HG02610 (cell line): ENCODE measurements at regions not wholly inside any gene's neighbourhood (a gene's known extent, or its start where the extent isn't known, plus 50 kb on each side); places are given as distances from the start of the nearest gene placed in this dataset.
"Not testable (repeated sequence)": the region's sequence is repeated elsewhere in the genome, so short reads cannot be mapped to it uniquely, and the experiment has no call there.

Experiments used
- ATAC-seq: cut with Tn5 transposase; IDR thresholded peaks from one replicate; pipeline ENCODE4 v1.9.1; 2021; ENCODE audit warnings: mild to moderate bottlenecking, moderate library complexity; ENCODE audit not compliant: unreplicated experiment

DNA sequence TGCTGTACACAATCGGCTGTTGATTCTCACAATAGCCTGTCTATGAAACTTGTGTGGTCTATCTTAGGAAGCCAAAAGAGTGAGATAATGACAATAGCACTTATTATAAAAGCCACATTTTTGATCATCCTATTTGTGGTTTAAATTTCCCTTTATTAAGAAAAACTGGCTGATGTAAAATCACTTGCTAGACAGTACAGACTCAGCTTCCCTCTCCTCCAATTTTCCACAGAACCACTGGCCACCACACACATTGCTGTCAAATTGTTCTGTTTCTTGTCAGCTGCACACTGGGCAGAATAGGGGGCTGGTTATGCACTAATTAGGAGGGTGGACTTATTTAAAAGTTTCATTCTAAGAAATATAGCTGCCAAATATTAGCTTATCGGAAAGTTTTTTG, 425.9 kb downstream of the EPHA3 start:
- no peak for ATAC-seq

DNA sequence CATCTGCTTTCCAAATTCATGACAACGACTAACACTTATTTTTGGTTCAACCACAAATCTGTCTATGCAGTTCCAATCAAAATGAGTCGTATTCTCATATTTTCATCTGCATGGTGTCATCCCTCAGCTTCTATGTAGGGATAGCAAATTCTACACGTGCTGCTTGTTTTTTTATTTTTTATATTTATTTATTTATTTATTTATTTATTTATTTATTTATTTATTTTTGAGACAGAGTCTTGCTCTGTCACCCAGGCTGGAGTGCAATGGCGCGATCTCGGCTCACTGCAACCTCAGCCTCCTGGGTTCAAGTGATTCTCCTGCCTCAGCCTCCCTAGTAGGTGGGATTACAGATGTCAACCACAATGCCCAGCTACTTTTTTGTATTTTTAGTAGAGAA, 447.2 kb downstream of the EPHA3 start:
- ATAC-seq, result not testable (repeated sequence)

DNA sequence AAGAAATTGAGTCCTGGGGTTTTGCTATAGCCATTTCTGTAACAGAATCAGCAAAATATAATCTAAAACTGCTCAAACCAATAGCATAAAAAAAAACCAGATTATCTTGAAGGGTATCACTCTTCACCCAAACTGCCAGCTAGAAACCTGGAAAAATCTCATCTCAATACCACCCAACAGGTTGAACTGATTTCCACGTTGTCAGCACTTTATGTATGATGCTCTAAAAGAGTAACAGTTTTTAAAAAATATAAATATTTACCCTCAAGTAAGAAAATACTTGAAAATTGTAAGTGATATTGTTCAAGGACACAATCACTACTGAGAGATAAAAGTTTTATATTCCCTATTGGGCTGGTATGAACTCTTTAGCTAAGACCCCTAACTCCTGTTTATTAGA, 451.3 kb downstream of the EPHA3 start:
- no peak for ATAC-seq

DNA sequence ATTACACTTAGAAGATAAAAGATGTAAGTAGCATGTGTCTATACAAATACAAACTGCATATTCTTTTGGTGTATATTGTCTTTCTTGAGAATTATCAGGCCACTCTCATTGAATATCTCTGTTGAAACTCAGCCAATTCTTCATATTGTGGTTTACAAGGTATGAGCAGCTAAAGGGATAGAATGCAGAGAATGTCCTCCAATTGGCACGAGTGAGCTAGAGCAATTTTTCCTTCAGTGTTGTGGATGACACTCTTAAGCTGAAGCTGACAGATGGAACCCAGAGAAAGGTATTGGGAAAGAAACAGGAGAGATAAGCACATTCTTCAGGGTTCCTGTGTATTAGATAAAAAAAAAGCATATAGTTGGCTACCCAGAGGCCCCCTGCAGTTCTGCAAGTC, 453.1 kb downstream of the EPHA3 start:
- ATAC-seq, result no peak

DNA sequence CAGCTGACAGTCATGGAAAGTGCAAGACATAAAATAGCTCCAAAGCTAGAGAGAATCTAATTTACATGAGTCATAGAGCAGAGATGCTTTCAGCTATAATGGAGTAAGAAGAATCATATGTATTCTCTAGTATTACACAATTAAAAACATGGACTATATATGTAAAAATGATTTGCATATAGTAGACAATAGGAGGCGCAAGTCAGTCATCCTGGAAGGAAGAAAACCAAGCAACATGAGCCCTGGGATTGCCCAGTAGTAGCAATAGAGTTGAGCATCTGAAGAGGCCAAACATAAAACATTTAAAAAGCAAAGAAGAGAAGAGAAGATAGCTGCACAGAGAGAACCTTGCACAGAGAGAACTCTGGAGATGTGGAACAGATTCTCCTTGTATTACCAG, 455.0 kb downstream of the EPHA3 start:
- ATAC-seq, result no peak

GRCh38 chr3:89565098-89565497, 457.7 kb downstream of the EPHA3 start:
- no peak for ATAC-seq

- ATAC-seq, result no peak
Observed at GRCh38 chr3:89570465-89570864, 463.0 kb downstream of the EPHA3 start.

DNA sequence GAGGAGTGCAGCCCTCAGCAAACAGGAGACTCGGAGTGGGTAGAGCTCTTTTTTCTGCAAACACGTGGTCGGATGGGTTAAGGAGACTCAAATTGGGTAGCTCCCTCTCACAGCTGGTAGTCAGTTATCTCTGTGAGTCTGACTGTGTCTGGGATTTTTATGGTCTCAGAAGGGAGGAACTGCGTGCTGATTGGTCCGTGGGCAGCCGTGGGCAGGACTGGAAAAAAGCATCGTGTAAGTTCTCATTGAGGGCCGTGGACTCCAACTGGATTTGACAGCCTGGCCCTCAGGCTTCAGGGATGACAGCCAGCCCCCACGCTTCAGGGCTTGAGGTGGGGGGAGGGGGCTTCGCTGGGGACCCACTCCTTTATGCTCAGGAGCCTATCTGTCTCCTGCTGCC, 463.9 kb downstream of the EPHA3 start:
- ATAC-seq, result no peak

DNA sequence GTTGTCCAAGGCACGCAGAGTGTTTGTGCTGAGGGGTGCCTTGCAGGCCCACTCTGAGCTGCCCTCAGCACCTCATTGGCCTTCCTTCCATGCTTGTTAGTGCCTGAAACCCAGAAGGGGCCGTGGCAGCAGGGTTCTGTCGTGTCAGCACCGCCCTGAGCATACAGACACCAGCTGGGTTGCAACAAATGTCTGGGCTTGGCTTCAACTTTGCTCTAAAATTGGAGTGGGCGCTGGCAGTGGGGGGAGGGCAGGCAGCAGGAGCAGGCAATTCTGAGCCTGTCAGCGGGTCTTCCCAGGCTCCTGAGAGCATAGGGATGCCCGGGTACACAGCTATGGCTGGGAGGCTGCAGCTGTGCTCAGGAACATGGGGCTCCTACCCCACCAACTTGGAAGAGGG, 464.3 kb downstream of the EPHA3 start:
- ATAC-seq, result no peak

GRCh38 chr3:89572261-89572660, 464.8 kb downstream of the EPHA3 start:
- ATAC-seq, result no peak

- no peak for ATAC-seq
Observed at GRCh38 chr3:89576417-89576816, 469.0 kb downstream of the EPHA3 start.

DNA sequence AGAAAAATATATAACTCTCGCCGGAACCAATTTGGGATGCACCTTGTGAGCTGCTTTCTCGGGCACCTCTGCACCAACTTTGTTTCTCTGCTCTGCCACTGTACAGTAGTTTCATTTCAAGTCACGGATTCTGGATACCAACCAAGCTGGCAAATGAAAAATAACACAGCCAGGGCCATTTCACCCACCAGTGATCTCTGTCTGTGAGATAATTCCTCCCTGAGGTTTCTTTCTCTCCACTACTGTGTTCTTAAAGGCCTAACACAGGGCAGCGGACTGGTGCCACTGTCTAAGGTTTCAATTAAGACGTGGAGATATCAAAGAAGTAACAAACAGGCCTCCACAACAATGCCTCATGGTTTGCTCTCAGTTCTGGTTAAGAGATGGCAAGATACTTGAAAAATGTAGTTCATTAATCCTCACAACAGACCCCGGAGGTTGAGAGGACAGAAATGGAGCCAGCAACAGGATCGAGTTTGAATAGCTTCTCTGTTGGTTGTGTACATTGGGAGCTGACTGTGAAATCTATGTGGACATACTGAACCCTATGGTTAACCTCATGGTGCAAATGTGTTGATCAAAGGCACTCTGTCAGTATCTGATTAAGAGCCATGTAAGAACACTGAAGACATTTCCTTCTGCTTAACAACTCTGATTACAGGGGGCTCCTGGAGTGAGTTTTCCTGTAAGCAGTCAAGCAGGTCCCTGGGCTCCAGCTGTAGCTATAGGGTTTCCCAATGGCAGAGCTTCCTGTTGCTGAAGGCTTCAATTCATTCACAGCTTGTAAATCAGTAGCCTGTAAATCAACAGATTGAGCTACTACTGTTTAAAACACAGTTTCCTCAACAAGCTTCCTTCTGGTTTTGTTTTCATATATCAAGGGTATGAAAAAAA, 470.5 kb downstream of the EPHA3 start:
- no peak for ATAC-seq

GRCh38 chr3:89580859-89581258, 473.4 kb downstream of the EPHA3 start:
- no peak for ATAC-seq

DNA sequence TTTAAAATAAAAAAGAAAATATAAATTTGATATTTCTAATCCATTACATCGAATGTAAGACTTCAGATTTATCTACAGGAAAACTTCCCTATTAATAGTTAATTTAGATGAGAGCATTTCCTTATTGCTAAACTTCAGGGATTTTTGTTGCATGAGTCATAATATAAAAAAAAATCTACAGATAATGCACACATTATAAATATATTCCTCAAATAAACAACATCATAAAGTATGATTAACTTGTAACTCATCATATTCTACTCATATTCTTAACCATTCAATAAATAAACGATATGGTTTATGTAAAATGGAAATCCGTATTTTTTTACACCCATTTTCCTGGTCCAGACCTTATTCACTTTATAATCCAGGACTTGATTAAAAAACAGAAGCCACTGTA, 477.0 kb downstream of the EPHA3 start:
- ATAC-seq, result no peak

- no peak for ATAC-seq
Observed at GRCh38 chr3:89586256-89586655, 478.8 kb downstream of the EPHA3 start.

DNA sequence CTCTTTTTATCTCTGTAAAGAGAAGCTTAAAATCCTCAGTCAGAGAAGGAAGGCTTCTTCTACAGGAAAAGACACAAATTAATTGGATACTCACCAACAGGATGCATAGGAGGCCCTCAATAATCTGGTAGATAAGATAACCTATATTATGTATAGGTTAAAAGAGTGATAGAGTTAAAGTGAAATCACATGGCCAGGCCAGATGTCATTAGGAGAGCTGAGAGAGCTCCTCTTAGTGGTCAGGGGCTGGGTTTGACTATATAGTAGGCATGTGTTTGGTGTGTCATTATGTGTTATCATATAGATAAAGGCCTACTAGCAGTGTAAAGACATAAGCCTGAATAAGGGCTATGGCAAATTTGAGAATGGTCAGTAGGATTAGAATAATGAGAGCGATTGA, 479.3 kb downstream of the EPHA3 start:
- ATAC-seq, result no peak

DNA sequence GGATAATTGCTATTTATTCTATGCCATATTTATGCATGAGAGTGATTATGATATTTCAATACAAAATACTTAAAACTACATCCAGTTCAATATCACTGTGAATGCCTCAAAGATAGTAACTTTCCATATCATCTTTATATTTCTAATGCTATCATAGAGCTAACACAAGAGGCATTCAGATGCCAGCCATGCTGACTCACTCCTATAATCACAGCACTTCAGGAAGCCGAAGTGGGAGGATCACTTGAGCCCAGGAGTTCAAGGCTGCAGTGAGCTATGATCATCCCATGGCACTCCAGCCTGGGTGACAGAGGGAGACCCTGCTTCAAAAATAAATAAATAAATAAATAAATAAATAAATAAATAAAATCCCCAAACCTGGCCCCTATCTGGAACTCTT, 498.7 kb downstream of the EPHA3 start:
- no peak for ATAC-seq

GRCh38 chr3:89612027-89612426, 504.6 kb downstream of the EPHA3 start:
- no peak for ATAC-seq

DNA sequence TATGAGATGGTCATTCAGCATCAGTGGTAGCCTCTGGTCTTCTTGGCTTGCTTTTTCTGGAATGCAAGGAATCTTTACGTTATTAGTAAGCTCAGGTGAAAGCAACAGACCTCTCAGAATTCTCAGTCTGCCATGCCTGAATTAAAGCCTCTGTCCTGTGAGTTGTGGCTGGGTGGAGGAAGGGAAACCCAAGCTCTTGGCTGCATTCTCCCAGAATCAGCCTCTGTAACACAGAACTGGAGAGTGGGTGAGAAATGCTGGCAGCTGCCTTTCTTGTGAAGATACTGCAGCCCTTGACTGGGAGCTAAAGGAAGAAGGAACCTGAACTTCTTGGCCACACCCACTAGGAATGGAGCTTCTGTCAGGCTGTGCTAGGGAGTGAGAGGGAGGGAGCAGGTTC, 505.8 kb downstream of the EPHA3 start:
- no peak for ATAC-seq

GRCh38 chr3:89617706-89618105, 510.3 kb downstream of the EPHA3 start:
- ATAC-seq, result no peak

DNA sequence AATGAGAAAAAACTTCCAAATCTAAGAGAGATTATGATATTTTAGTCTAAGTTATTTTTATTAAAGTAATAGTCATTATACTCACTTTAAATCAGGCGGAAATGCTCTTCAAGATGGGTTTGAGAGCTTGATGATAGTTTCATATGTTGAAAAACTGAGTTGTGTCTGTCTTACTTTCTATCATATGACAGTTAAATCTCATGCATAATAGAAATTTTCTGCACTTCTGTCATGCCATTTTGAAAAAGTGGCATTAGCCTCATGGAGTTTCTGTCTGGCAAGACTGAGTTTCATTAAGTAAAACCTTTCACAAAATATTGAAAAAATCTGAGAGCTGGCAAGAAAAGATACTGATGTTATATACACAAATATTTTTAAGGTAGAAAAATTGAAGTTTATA, 511.8 kb downstream of the EPHA3 start:
- no peak for ATAC-seq

- ATAC-seq, result no peak
Observed at GRCh38 chr3:89622063-89622700, 514.8 kb downstream of the EPHA3 start.

GRCh38 chr3:89624494-89624893, 517.1 kb downstream of the EPHA3 start:
- no peak for ATAC-seq
